Epidermal melanocyte (primary cell): ENCODE measurements at regions not wholly inside any gene's neighbourhood (a gene's known extent, or its start where the extent isn't known, plus 50 kb on each side); places are given as distances from the start of the nearest gene placed in this dataset.

Experiments
- DNase-seq: peaks from one replicate; pipeline ENCODE4 v3.0.0; 2011; ENCODE audit warnings: low spot score; ENCODE audit not compliant: insufficient read length

DNA sequence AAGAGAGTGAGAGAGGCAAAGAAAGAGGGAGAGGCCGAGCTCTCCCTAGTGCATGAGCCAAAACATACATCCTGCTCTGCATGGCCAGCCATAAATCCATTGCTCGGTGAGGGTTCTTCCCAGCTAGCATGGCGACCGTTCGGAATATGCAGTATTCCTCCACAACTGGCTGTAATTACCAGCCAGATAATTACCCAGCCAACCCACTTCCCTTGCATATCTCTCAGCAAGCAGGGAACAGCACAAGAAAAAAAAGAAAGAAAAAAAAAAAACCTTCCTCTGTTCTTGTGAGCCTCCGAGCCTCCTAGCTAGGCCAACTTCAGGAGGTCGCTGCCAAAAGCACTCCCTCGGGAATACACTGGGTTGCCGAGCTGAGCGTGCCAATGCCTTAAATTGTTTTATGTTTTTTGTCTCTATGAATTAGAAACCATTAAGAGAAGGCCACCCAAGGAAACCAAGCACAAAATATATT lies 567.9 kb downstream of the MED13L start:
- DNase-seq = no peak

GRCh38 chr12:115708801-115709200 lies 568.7 kb downstream of the MED13L start:
- DNase-seq = no peak

- no peak for DNase-seq
Measured at GRCh38 chr12:115700896-115701465, 576.5 kb downstream of the MED13L start.

DNA sequence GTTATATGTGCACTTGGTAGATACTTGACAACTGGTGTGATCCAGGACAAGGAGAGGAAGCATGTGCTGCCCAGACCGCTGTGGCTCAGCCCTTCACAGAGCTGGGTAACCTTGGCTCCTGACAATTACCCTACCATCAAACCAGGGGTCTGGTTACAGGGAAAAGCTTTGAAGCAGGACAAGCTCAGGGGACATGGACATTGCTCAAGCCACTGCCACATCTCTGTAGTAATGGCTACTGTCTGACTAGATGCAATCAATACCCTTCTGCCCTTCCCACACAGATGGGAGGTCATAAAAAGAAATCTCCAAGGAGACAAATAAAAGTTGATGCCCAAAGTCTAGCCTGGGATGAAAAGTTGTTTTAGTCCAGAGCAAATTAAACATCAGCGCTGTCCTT lies 577.4 kb downstream of the MED13L start:
- no peak for DNase-seq

GRCh38 chr12:115698257-115698656 lies 579.2 kb downstream of the MED13L start:
- no peak for DNase-seq

DNA sequence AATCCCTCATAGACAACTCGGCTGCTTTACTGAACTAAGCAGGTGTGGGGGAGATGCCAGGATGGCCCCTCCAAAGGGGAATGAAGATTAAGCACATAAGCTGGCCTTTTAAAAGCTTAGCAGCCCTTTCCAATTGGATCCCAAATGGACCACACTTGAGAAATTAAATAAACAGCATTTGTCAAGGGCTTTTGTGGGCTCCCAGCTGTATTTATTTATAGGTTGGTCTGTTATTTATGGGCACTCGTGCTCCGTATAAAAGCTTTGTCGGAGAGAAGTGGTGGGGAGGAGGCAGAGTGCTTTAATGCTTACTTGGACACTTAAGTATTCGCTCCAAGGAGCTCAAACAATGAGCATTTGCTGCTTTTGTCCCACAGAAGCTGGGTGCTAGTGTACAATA lies 580.2 kb downstream of the MED13L start:
- no peak for DNase-seq

DNA sequence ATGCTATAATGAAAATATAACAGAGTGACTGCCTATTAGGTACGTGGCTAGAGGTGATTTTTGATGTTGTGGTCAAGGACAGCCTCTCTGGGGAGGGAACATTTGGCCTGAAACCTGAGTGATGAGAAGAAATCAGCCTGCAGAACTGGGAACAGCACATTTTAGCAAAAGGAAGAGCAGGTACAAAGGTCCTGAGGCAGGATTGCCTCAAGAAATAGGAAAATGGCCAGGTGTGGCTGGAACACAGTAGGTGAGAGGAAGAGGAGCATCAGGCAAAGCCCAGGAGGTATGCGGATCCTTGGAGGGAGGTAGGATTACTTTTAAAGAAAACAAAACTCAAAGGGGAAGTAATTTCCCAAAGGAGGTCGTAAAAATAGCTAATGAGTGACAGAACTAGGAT lies 582.9 kb downstream of the MED13L start:
- no peak for DNase-seq

DNA sequence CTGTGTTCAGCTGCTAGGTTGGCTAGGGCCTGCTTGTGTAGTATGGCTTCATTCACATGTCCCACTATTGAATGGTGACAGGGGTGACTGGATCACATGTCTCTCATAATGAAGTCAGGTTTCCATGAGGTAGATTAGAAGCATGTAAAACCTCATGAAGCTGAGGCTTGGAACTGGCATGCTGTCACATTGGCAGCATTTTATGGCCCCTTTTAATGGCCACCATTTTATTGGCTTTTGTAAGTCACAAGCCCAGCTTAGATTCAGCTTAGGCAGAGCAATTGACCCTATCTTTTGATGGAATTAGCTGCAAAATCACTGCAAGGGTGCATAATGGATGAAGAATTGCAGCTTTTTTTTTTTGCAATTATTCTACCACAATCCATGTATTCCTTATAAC lies 583.5 kb downstream of the MED13L start:
- no peak for DNase-seq

DNA sequence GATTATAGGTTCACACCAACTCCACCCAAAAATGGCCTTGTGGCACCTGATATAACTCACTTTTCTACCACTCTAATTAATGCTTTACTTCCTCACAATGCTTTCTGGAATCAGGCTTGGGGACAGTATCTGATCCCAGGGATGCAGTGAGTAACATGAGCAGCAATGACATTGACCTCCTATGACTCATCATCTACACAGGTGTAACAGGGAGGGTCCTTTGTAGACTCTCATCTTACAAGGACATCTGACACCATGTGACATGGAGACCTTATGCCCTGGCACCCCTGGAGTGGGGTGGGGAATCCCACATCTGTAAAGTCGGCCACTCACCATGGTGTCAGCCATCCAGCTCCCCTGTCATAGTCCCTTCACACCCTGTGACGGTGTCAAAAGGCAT lies 586.4 kb downstream of the MED13L start:
- DNase-seq = no peak

GRCh38 chr12:115687094-115687493 lies 590.4 kb downstream of the MED13L start:
- no peak for DNase-seq

GRCh38 chr12:115683240-115683780 lies 594.2 kb downstream of the MED13L start:
- DNase-seq = no peak

- DNase-seq = no peak
Measured at GRCh38 chr12:115680967-115681366, 596.5 kb downstream of the MED13L start.

GRCh38 chr12:115672506-115673080 lies 604.9 kb downstream of the MED13L start:
- DNase-seq = no peak

DNA sequence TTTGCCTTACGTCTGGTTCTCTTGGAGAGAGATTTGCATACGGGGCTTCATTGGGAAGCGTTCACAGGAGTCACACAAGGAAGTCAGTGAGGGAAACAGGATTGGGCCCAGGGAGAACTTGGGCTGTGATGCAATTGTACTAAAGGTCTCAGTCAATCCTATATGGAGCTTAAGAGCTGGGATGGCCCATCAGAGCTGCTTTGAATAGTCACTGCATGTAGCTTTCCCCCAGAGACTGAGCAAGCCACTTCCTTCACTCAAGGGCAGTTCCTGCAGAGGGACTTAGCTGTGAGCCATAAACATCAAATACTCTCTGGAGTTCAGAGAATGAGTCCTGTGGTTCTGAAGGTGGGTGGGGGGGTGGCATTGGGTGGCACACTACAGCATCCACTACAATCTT lies 605.4 kb downstream of the MED13L start:
- DNase-seq = no peak

- DNase-seq = no peak
Measured at GRCh38 chr12:115670869-115671268, 606.6 kb downstream of the MED13L start.

DNA sequence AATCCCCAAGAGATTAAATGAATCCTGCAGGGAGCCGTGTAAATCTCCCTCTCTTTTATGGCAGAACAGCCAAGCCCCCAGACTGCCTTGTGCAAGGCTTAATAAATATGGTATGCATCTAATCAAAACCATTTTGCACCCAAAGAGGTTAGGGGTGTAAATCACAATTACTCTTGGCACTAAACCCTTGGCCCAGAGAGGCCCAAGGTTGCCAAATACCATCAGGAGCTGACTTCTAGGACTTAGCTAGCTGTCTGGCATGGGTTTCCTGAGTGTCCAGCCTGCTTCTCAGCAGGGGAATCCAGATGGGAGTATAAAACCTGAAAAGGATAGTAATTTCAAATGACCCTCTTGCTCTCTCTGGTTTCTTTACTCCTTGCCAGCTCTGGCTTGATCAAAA lies 610.4 kb downstream of the MED13L start:
- peak; percentile 42 for DNase-seq

DNA sequence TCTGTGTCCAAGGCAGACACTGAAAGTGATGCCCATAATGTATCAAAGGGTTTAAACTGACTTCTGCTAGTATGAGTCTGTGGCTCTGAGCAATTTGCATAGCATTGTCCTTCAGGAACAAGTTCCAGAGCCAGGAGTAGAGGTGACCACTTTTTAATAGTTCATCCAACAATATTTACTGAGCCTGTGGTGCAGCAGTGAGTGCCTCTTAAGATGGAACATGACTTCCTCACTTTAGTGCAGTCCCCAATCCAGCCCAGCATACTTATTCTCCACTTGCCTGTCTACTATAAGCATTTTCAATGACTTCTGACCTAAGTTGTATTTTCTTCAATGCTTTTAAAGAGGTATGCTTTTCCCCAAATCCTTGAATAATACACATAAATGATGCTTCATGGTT lies 611.3 kb downstream of the MED13L start:
- DNase-seq = no peak

DNA sequence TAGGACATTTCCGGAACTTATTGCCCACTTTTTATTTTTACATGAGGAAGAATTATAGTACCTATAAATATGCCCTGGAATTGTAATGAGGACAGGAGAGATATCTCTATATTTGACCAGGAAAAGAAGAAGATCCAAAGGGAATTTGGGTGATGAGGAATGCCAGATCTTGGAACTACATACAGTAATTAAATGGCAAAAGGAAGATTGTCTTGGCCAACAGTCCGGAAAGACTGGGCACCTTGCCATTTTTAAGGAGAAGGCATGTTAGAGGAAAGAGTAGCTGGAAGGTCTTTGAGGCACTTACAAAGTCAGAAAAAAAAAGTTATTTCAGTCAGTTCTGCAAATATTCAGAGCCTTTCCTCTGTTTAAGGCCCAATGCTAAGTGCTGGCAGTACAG lies 616.4 kb downstream of the MED13L start:
- DNase-seq = no peak

DNA sequence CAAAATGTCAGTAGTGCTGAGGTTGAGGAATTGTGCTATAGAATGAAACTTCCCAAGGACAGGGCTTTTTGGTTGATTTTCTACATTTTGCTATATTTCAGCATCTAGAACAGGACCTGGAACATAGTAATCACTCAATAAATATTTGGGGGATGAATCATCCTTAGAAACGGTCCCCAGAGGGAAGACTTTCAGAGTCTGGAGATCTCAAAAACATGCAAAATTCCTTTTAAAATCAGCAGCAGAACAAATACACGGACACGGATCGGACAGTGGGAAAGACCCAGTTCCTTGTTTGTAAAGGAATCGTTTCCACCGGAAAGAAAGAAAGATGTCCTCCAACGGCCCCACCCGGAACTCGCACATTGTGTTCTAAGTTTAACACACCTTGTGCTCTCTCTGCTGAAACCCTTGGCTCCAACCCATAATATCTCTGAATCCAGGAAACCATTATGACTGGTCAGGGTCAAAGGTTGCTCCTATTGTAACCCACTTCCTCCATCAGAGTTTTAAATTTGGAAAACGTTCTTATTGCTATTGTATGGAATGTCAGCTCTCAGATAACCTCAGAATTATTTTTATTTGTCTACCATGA lies 617.2 kb downstream of the MED13L start:
- DNase-seq = no peak

GRCh38 chr12:115659422-115659821 lies 618.1 kb downstream of the MED13L start:
- DNase-seq = no peak

- DNase-seq = no peak
Measured at GRCh38 chr12:115657081-115658013, 620.1 kb downstream of the MED13L start.

DNA sequence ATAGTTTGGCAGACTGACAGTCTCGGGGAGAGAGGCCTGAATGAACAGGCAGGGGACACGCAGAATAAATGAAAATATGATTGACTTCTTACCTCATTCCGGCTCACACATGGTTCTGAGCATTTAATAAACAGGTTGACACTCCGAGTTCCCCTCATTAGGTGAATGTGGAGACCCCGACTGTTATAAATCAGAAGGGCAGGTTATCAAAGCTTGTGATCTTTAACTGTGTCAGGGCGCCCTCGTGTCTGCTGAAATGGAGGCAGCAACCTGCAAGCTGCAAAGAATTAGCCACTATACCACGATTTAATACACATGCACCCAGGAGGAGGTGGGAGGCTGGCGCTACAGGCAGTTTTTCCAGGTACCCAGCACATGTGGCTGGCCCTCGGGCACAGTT lies 627.5 kb downstream of the MED13L start:
- DNase-seq = no peak
